Thymus (tissue), 11 donors: ENCODE measurements at regions not wholly inside any gene's neighbourhood (a gene's known extent, or its start where the extent isn't known, plus 50 kb on each side); places are given as distances from the start of the nearest gene placed in this dataset.

Source experiments
- DNase-seq, 9 donors: peaks; one replicate each; pipeline ENCODE4 v3.0.0-alpha.2; 2013; ENCODE audit warnings: low spot score in 9 of 9, low read depth in 6 of 9, missing footprints in 1 of 9
- H3K27ac ChIP-seq, 2 donors: one replicate each; pipeline ENCODE4 v1.5.1; 2013; ENCODE audit warnings: control low read depth in 1 of 2, low read depth in 1 of 2, low read length in 1 of 2, mild to moderate bottlenecking in 1 of 2, moderate library complexity in 1 of 2
- H3K27me3 ChIP-seq, 2 donors: one replicate each; pipeline ENCODE4 v1.5.1; 2013; ENCODE audit warnings: low read length in 1 of 2; ENCODE audit not compliant: control insufficient read depth in 2 of 2, insufficient read depth in 1 of 2
- H3K36me3 ChIP-seq, 2 donors: one replicate each; pipeline ENCODE4 v1.5.1; 2013; ENCODE audit warnings: low read length in 1 of 2, mild to moderate bottlenecking in 1 of 2, moderate library complexity in 1 of 2; ENCODE audit not compliant: control insufficient read depth in 2 of 2, insufficient read depth in 2 of 2
- H3K4me1 ChIP-seq, 2 donors: one replicate each; pipeline ENCODE4 v1.5.1; 2013; ENCODE audit warnings: low read length in 2 of 2; ENCODE audit not compliant: control insufficient read depth in 2 of 2, insufficient read depth in 2 of 2
- H3K4me3 ChIP-seq, 2 donors: one replicate each; pipeline ENCODE4 v1.5.1; 2013; ENCODE audit warnings: low read length in 2 of 2, control low read depth in 1 of 2, mild to moderate bottlenecking in 1 of 2
- H3K9me3 ChIP-seq, 2 donors: one replicate each; pipeline ENCODE4 v1.5.1; 2013; ENCODE audit warnings: low read length in 1 of 2, mild to moderate bottlenecking in 1 of 2; ENCODE audit not compliant: control insufficient read depth in 2 of 2, insufficient read depth in 1 of 2
- WGBS: extraction: QIAGEN DNeasy Blood & Tissue Kit; methylation state at CpG from one replicate; pipeline ENCODE4 v1.1.7; 2013; 5-methylcytosine and 5-hydroxymethylcytosine counted together
- donor health status: healthy.

- Histone ChIP-seq H3K4me1 (no peaks in the 10 kb centered on the region), H3K27ac (no peak overlapping the region), H3K36me3 (no peaks in the 10 kb centered on the region), H3K4me3 (no peak overlapping the region), H3K27me3 (no peaks in the 10 kb centered on the region), H3K9me3 (peaks cover 0 to 7% of the 10 kb centered on the region in 2 donors)
- DNase-seq: no peak
- 93% methylated on average over 59 of the region's 59 CpGs for WGBS
These were observed 110.4 kb upstream of the SOX1 start for GRCh38 chr13:111956261-111957151.

- no peak for DNase-seq
- no peaks in the 10 kb centered on the region for H3K4me1 ChIP-seq
- H3K9me3 ChIP-seq: no peaks in the 10 kb centered on the region
- H3K4me3 ChIP-seq: no peak overlapping the region
- WGBS: 85% methylated on average over 14 of the region's 14 CpGs
- no peaks in the 10 kb centered on the region for H3K27me3 ChIP-seq
- no peaks in the 10 kb centered on the region for H3K36me3 ChIP-seq
- H3K27ac ChIP-seq: no peak overlapping the region
These were observed 109.0 kb upstream of the SOX1 start for GRCh38 chr13:111957913-111958450.

- Histone ChIP-seq H3K4me1 (no peaks in the 10 kb centered on the region), H3K27ac (no peak overlapping the region), H3K4me3 (no peak overlapping the region), H3K36me3 (no peaks in the 10 kb centered on the region), H3K27me3 (no peaks in the 10 kb centered on the region), H3K9me3 (no peaks in the 10 kb centered on the region)
- 93% methylated on average over 11 of the region's 11 CpGs for WGBS
- no peak for DNase-seq
These were observed 108.1 kb upstream of the SOX1 start for GRCh38 chr13:111958612-111959395.

GRCh38 chr13:111960152-111960772 is 106.7 kb upstream of the SOX1 start:
- Histone ChIP-seq H3K9me3 (no peaks in the 10 kb centered on the region), H3K4me1 (no peaks in the 10 kb centered on the region), H3K27ac (no peak overlapping the region), H3K36me3 (no peaks in the 10 kb centered on the region), H3K4me3 (no peak overlapping the region), H3K27me3 (no peaks in the 10 kb centered on the region)
- DNase-seq: no peak

GRCh38 chr13:111961236-111961635 is 105.7 kb upstream of the SOX1 start:
- WGBS: 90% methylated on average over 10 of the region's 10 CpGs

GRCh38 chr13:111961651-111962192 is 105.2 kb upstream of the SOX1 start:
- Histone ChIP-seq H3K4me1 (no peaks in the 10 kb centered on the region), H3K4me3 (no peak overlapping the region), H3K36me3 (no peaks in the 10 kb centered on the region), H3K27me3 (no peaks in the 10 kb centered on the region), H3K27ac (no peak overlapping the region), H3K9me3 (no peaks in the 10 kb centered on the region)
- DNase-seq: no peak
- WGBS: 89% methylated on average over 11 of the region's 11 CpGs

More at GRCh38 chr13:111961236-111961635, 105.7 kb upstream of the SOX1 start:
- Histone ChIP-seq H3K9me3 (no peaks in the 10 kb centered on the region), H3K27me3 (no peaks in the 10 kb centered on the region), H3K4me1 (no peaks in the 10 kb centered on the region), H3K4me3 (no peak overlapping the region), H3K36me3 (no peaks in the 10 kb centered on the region), H3K27ac (no peak overlapping the region)
- DNase-seq: no peak

GRCh38 chr13:111962431-111962891 is 104.5 kb upstream of the SOX1 start:
- H3K36me3 ChIP-seq: no peaks in the 10 kb centered on the region
- DNase-seq: no peak
- WGBS: 92% methylated on average over 17 of the region's 17 CpGs
- no peaks in the 10 kb centered on the region for H3K9me3 ChIP-seq
- H3K27ac ChIP-seq: no peak overlapping the region
- no peak overlapping the region for H3K4me3 ChIP-seq
- no peaks in the 10 kb centered on the region for H3K27me3 ChIP-seq
- no peaks in the 10 kb centered on the region for H3K4me1 ChIP-seq

- no peaks in the 10 kb centered on the region for H3K36me3 ChIP-seq
- H3K9me3 ChIP-seq: no peaks in the 10 kb centered on the region
- no peak for DNase-seq
- H3K27me3 ChIP-seq: no peaks in the 10 kb centered on the region
- no peak overlapping the region for H3K4me3 ChIP-seq
- no peak overlapping the region for H3K27ac ChIP-seq
- no peaks in the 10 kb centered on the region for H3K4me1 ChIP-seq
- WGBS: 92% methylated on average over 13 of the region's 13 CpGs
These were observed 103.9 kb upstream of the SOX1 start for GRCh38 chr13:111963031-111963430.
